ENCODE measurements at regions not wholly inside any gene's neighbourhood (a gene's known extent, or its start where the extent isn't known, plus 50 kb on each side); places are given as distances from the start of the nearest gene placed in this dataset.

DNA sequence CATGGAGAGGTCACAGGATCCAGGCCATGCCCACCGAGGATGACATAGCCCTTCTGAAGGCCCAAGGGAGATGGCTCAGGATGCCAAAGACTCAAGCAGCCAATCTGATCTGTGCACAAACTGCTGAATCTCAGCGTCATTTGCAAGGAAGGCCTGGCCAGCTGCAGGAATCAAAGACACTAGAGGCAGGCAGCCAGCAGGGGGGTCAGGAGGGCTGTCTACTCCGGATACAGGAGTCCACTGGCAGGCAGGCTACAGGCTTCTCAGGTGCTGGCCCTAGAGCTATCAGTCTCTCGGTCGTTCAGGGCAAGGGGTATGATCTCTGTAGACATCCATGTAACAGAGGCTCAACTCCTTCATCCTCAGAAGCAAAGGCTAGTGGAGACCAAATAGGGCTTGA is 1735.3 kb downstream of the TP53TG3F start:
- Histone ChIP-seq H3K27ac (no peak overlapping the region), H3K27me3 (no peaks in the 10 kb centered on the region), H3K36me3 (no peaks in the 10 kb centered on the region), H3K9me3 (no peaks in the 10 kb centered on the region), H3K4me1 (ENCODE audit: insufficient read depth) (no peaks in the 10 kb centered on the region), H3K4me3 (no peak overlapping the region)
- intact Hi-C loops (cut with DNase I), result loop anchor here in 1 of 4 donors (5.0 kb wide), 1 partner anchor 42 kb away; no protein-coding TSS in a partner anchor
- no peak for TF ChIP-seq POLR2A (IDR thresholded peaks at IDR 0.05)
- WGBS, 3 donors, result 67 to 85% (median 71%) methylated on average over 5 of the region's 5 CpGs
- DNase-seq, result no peak

DNA sequence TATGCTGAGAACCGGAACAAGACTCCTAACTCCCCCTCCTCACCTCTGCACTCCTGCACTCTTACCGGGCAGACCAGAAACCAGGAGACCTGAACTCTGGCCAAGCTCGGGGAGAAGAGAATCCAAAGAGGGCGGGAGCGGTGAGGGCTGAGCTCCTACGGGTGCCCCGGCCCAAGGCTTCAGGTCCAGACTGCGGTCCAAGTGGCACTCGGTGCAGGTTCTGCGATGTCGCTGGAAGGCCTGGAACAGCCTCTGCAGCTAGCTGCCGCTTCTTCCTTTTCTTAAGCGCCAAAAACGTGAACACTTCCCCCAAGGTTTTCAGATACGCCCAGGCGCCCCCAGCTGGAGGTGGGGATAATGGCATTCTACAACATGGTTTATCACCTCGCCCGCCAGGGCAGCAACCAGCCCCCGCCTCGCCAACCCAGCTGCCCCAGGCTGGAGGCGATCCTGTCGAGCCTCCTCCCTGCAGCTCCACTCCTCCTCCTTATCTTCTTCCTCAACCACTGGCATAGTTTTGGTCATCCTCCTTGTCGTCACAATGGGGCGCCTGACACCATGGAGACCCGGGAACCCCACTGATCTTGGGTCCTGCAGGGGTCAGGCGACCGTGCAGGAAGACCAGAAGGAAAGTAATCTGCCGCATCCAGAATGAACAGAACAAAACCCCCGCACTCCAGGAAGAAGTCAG is 1735.9 kb downstream of the TP53TG3F start:
- intact Hi-C loops (cut with DNase I), result loop anchor here in 1 of 4 donors (5.0 kb wide), 1 partner anchor 43 kb away; no protein-coding TSS in a partner anchor
- Histone ChIP-seq H3K4me1 (ENCODE audit: insufficient read depth) (no peaks in the 10 kb centered on the region), H3K27ac (no peak overlapping the region), H3K27me3 (no peaks in the 10 kb centered on the region), H3K9me3 (no peaks in the 10 kb centered on the region), H3K4me3 (no peak overlapping the region), H3K36me3 (no peaks in the 10 kb centered on the region)
- DNase-seq, result no peak
- WGBS, 3 donors, result 67 to 73% (median 70%) methylated on average over 29 of the region's 29 CpGs
- TF ChIP-seq EP300 (IDR thresholded peaks at IDR 0.05), result no peak

DNA sequence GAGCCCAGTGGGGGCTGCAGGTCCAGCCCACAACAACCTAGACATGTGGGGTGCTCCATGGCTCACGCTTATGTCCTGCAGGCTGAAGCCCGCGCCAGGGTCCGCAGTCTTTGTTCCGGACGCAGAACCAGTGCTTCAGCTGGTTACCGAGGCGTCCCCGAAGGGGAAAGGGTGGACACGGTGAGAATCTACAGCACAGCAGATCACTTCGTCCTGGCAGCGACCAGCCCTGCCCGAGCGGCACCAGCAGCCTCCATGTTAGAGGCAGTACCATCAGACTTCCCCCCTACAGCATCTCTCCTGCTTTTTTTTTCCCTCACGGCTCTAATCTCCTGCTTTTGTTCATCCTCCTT is 1736.4 kb downstream of the TP53TG3F start:
- intact Hi-C loops (cut with DNase I), result loop anchor here in 1 of 4 donors (5.0 kb wide), 1 partner anchor 44 kb away; no protein-coding TSS in a partner anchor
- no peak overlapping the region for H3K4me3 ChIP-seq
- H3K9me3 ChIP-seq, result no peaks in the 10 kb centered on the region
- H3K27me3 ChIP-seq, result no peaks in the 10 kb centered on the region
- no peaks in the 10 kb centered on the region for H3K36me3 ChIP-seq
- H3K27ac ChIP-seq, result no peak overlapping the region
- 81 to 86% (median 85%) methylated on average over 15 of the region's 15 CpGs for WGBS, 3 donors
- DNase-seq, result no peak
- H3K4me1 ChIP-seq (ENCODE audit: insufficient read depth), result no peaks in the 10 kb centered on the region
- TF ChIP-seq, protein P1, sequence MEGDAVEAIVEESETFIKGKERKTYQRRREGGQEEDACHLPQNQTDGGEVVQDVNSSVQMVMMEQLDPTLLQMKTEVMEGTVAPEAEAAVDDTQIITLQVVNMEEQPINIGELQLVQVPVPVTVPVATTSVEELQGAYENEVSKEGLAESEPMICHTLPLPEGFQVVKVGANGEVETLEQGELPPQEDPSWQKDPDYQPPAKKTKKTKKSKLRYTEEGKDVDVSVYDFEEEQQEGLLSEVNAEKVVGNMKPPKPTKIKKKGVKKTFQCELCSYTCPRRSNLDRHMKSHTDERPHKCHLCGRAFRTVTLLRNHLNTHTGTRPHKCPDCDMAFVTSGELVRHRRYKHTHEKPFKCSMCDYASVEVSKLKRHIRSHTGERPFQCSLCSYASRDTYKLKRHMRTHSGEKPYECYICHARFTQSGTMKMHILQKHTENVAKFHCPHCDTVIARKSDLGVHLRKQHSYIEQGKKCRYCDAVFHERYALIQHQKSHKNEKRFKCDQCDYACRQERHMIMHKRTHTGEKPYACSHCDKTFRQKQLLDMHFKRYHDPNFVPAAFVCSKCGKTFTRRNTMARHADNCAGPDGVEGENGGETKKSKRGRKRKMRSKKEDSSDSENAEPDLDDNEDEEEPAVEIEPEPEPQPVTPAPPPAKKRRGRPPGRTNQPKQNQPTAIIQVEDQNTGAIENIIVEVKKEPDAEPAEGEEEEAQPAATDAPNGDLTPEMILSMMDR (IDR thresholded peaks at IDR 0.05), result no peak
- TF ChIP-seq EP300 (IDR thresholded peaks at IDR 0.05) (no peak), POLR2A (IDR thresholded peaks at IDR 0.05) (no peak)

DNA sequence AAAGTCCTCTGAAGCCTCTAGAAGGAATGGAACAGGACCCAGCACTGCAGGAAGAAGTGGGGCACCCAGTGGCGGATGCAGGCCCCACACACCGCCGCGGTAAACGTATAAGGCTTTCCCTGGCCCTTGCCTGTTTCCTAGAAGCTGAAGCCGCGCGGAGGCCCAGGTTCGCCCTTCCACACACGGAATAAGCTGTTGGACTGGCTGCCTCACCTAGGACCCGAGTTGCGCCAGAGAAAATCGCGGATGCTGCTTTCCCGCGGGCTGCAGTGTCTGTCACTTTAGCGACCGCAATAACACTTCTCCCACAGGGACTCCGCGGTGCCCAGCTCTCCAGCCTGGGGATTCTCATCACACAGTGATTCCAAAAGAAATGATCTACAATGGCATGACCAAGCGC is 1736.9 kb downstream of the TP53TG3F start:
- intact Hi-C loops (cut with DNase I), result loop anchor here in 1 of 4 donors (5.0 kb wide), 1 partner anchor 44 kb away; no protein-coding TSS in a partner anchor
- no peak for DNase-seq
- 75 to 84% (median 81%) methylated on average over 21 of the region's 21 CpGs for WGBS, 3 donors

DNA sequence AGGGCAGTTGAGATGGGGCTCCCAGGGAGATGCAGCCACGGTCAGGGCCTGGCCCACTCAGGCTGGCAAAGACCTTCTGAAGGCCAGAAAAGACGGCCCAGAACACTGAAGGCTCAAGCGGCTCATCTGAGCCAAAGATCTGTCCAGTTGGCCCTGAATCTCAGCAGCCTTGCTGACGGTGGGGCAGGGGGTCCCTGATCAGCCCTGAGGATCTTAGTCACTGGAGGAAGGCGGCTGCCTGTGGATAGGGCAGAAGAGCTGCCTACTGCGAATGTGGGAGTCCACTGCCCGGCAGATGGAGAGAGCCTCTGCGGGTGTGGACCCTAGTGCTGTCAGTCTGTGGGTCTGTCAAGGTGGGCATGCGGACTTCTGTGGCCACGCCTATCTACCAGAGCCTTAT is 1738.2 kb downstream of the TP53TG3F start:
- H3K4me3 ChIP-seq, result no peak overlapping the region
- no peaks in the 10 kb centered on the region for H3K4me1 ChIP-seq (ENCODE audit: insufficient read depth)
- TF ChIP-seq, protein P1 (IDR thresholded peaks at IDR 0.05), result no peak
- TF ChIP-seq EP300 (IDR thresholded peaks at IDR 0.05), result no peak
- TF ChIP-seq POLR2A (IDR thresholded peaks at IDR 0.05), result no peak
- no peaks in the 10 kb centered on the region for H3K36me3 ChIP-seq
- DNase-seq, result no peak
- H3K27me3 ChIP-seq, result no peaks in the 10 kb centered on the region
- H3K9me3 ChIP-seq, result no peaks in the 10 kb centered on the region
- 67 to 75% (median 69%) methylated on average over 10 of the region's 10 CpGs for WGBS, 3 donors
- intact Hi-C loops (cut with DNase I), result loop anchor here in 1 of 4 donors (5.0 kb wide), 1 partner anchor 45 kb away; no protein-coding TSS in a partner anchor
- H3K27ac ChIP-seq, result no peak overlapping the region

More for the DNA sequence above, 1736.9 kb downstream of the TP53TG3F start:
- Histone ChIP-seq H3K4me3 (no peak overlapping the region), H3K36me3 (no peaks in the 10 kb centered on the region), H3K27me3 (no peaks in the 10 kb centered on the region), H3K9me3 (no peaks in the 10 kb centered on the region), H3K4me1 (ENCODE audit: insufficient read depth) (no peaks in the 10 kb centered on the region), H3K27ac (no peak overlapping the region)
- TF ChIP-seq, protein P1 (IDR thresholded peaks at IDR 0.05), result no peak
- no peak for TF ChIP-seq POLR2A (IDR thresholded peaks at IDR 0.05)
- no peak for TF ChIP-seq EP300 (IDR thresholded peaks at IDR 0.05)
